Endodermal cell (in vitro differentiated cells): ENCODE measurements at regions not wholly inside any gene's neighbourhood (a gene's known extent, or its start where the extent isn't known, plus 50 kb on each side); places are given as distances from the start of the nearest gene placed in this dataset.
"Not testable (repeated sequence)": the region's sequence is repeated elsewhere in the genome, so short reads cannot be mapped to it uniquely, and the experiment has no call there.

Experiments
- DNase-seq: peaks from one replicate; pipeline ENCODE4 v3.0.0-alpha.2; 2017
- H3K27ac ChIP-seq: 2 replicates; pipeline ENCODE4 v1.5.1; 2013; ENCODE audit warnings: mild to moderate bottlenecking, low read depth, low read length, moderate library complexity
- H3K27me3 ChIP-seq: 2 replicates; pipeline ENCODE4 v1.6.1; 2013; ENCODE audit warnings: mild to moderate bottlenecking, low read length, moderate library complexity; ENCODE audit not compliant: insufficient read depth, control insufficient read depth, poor library complexity, severe bottlenecking
- H3K36me3 ChIP-seq: 2 replicates; pipeline ENCODE4 v1.7.0; 2013; ENCODE audit warnings: mild to moderate bottlenecking, low read length, moderate library complexity; ENCODE audit not compliant: control insufficient read depth, insufficient read depth
- H3K4me1 ChIP-seq: one replicate; pipeline ENCODE4 v1.7.0; 2013; ENCODE audit warnings: low read length; ENCODE audit not compliant: control insufficient read depth, insufficient read depth
- H3K4me3 ChIP-seq: 2 replicates; pipeline ENCODE4 v1.5.1; 2013; ENCODE audit warnings: mild to moderate bottlenecking, low read length, moderate library complexity
- H3K9ac ChIP-seq: 2 replicates; pipeline ENCODE4 v1.6.1; 2013; ENCODE audit warnings: mild to moderate bottlenecking, low read length, moderate library complexity; ENCODE audit not compliant: poor library complexity, severe bottlenecking; ENCODE audit errors: extremely low read depth
- H3K9me3 ChIP-seq: 2 replicates; pipeline ENCODE4 v1.6.1; 2013; ENCODE audit warnings: mild to moderate bottlenecking, low read length, moderate library complexity; ENCODE audit not compliant: control insufficient read depth
- H3K27ac Mint-ChIP-seq: 2 replicates; pipeline ENCODE4 v1.8.0; 2020; ENCODE audit warnings: mixed read lengths
- H3K27me3 Mint-ChIP-seq: 2 replicates; pipeline ENCODE4 v1.8.0; 2021; ENCODE audit warnings: mild to moderate bottlenecking, mixed read lengths; ENCODE audit not compliant: insufficient read depth
- H3K36me3 Mint-ChIP-seq: 2 replicates; pipeline ENCODE4 v1.8.0; 2020; ENCODE audit warnings: low read depth, mixed read lengths
- H3K4me1 Mint-ChIP-seq: 2 replicates; pipeline ENCODE4 v1.8.0; 2020; ENCODE audit warnings: mixed read lengths
- H3K4me3 Mint-ChIP-seq: 2 replicates; pipeline ENCODE4 v1.8.0; 2020; ENCODE audit warnings: mild to moderate bottlenecking, moderate library complexity, mixed read lengths
- H3K9me3 Mint-ChIP-seq: 2 replicates; pipeline ENCODE4 v1.8.0; 2020; ENCODE audit warnings: mild to moderate bottlenecking, mixed read lengths
- CTCF ChIP-seq: fragments of 200-600 bp; sonication (generic); conservative IDR thresholded peaks from 2 replicates; pipeline ENCODE4 v1.5.0; 2021; ENCODE audit warnings: antibody characterized with exemption, mild to moderate bottlenecking
- WGBS, 2 experiments: methylation state at CpG; one replicate each; pipeline versions ENCODE4 v1.1.5 to v1.1.7; 2013; ENCODE audit warnings: missing lambda C conversion rate in 2 of 2, mixed read lengths in 1 of 2; ENCODE audit not compliant: insufficient coverage in 1 of 2, insufficient read length in 1 of 2; 5-methylcytosine and 5-hydroxymethylcytosine counted together

GRCh38 chr2:226169751-226170581 lies 629.7 kb downstream of the IRS1 start:
- TF ChIP-seq CTCF, result no peak
- Histone ChIP-seq H3K27ac (no peak overlapping the region), H3K4me1 (no peaks in the 10 kb centered on the region), H3K9me3 (no peaks in the 10 kb centered on the region), H3K36me3 (no peaks in the 10 kb centered on the region), H3K4me3 (no peak overlapping the region), H3K27me3 (no peaks in the 10 kb centered on the region), H3K9ac (no peak overlapping the region)
- Mint-ChIP-seq H3K27ac (no peak overlapping the region), H3K4me3 (no peak overlapping the region), H3K9me3 (no peaks in the 10 kb centered on the region), H3K36me3 (no peaks in the 10 kb centered on the region), H3K27me3 (no peaks in the 10 kb centered on the region), H3K4me1 (peaks cover 6% of the 10 kb centered on the region)
- DNase-seq, result no peak
- WGBS, 2 experiments, result 80 to 91% methylated on average over 3 to 4 of the region's 4 CpGs

GRCh38 chr2:226168496-226169160 lies 631.0 kb downstream of the IRS1 start:
- Histone ChIP-seq H3K27me3 (no peaks in the 10 kb centered on the region), H3K9me3 (no peaks in the 10 kb centered on the region), H3K36me3 (no peaks in the 10 kb centered on the region), H3K4me3 (no peak overlapping the region), H3K9ac (no peak overlapping the region), H3K27ac (no peak overlapping the region), H3K4me1 (no peaks in the 10 kb centered on the region)
- WGBS, 2 experiments, result 92 to 100% methylated on average over 2 to 3 of the region's 4 CpGs
- DNase-seq, result no peak
- Mint-ChIP-seq H3K4me1 (peaks cover 6% of the 10 kb centered on the region), H3K27ac (no peak overlapping the region), H3K27me3 (no peaks in the 10 kb centered on the region), H3K9me3 (no peaks in the 10 kb centered on the region), H3K4me3 (no peak overlapping the region), H3K36me3 (no peaks in the 10 kb centered on the region)
- no peak for TF ChIP-seq CTCF

- peaks cover 8% of the 10 kb centered on the region for H3K4me1 Mint-ChIP-seq
- Histone ChIP-seq H3K27ac (no peak overlapping the region), H3K36me3 (no peaks in the 10 kb centered on the region), H3K4me3 (no peak overlapping the region), H3K27me3 (no peaks in the 10 kb centered on the region), H3K9me3 (no peaks in the 10 kb centered on the region), H3K9ac (no peak overlapping the region), H3K4me1 (peaks cover 4% of the 10 kb centered on the region)
- no peaks in the 10 kb centered on the region for H3K9me3 Mint-ChIP-seq
- TF ChIP-seq CTCF, result no peak
- DNase-seq, result no peak
- no peaks in the 10 kb centered on the region for H3K27me3 Mint-ChIP-seq
- no peaks in the 10 kb centered on the region for H3K36me3 Mint-ChIP-seq
- no peak overlapping the region for H3K4me3 Mint-ChIP-seq
- no CpG with 5 or more reads among the region's 1 CpG for WGBS, 2 experiments
- no peak overlapping the region for H3K27ac Mint-ChIP-seq
Measured at GRCh38 chr2:226164512-226164911, 635.1 kb downstream of the IRS1 start.

GRCh38 chr2:226160617-226161016 lies 639.0 kb downstream of the IRS1 start:
- not testable (repeated sequence) for H3K9me3 Mint-ChIP-seq, H3K27me3 ChIP-seq, H3K27me3 Mint-ChIP-seq, H3K36me3 Mint-ChIP-seq, DNase-seq, H3K4me3 ChIP-seq, H3K36me3 ChIP-seq, H3K9ac ChIP-seq, H3K27ac ChIP-seq, H3K9me3 ChIP-seq
- peaks cover 30% of the 10 kb centered on the region for H3K4me1 Mint-ChIP-seq
- peaks cover 14% of the 10 kb centered on the region for H3K4me1 ChIP-seq
- WGBS, 2 experiments, result 93% methylated on average over 2 to 4 of the region's 4 CpGs
- peak overlapping the region; percentile 40 for H3K4me3 Mint-ChIP-seq
- peak overlapping the region; percentile 96 for H3K27ac Mint-ChIP-seq
